Gastroesophageal sphincter (tissue), 3 donors: ENCODE measurements at regions not wholly inside any gene's neighbourhood (a gene's known extent, or its start where the extent isn't known, plus 50 kb on each side); places are given as distances from the start of the nearest gene placed in this dataset.

ENCODE experiments used
- EP300 ChIP-seq: sonication (generic); formaldehyde crosslinking; IDR thresholded peaks from one replicate; pipeline ENCODE4 v1.6.1; 2017; ENCODE audit warnings: antibody characterized with exemption, mild to moderate bottlenecking
- POLR2A ChIP-seq, 2 donors: fragments of 450-650 bp; IDR thresholded peaks; one replicate each; pipeline ENCODE4 v1.6.1; 2017; ENCODE audit warnings: antibody characterized with exemption in 2 of 2, mild to moderate bottlenecking in 2 of 2, moderate library complexity in 1 of 2
- TF ChIP-seq, protein P1 (sequence below), 4 experiments: fragments of 200-600 bp in 2 of 4; fragments of 450-650 bp in 2 of 4; sonication (generic) in 1 of 4; IDR thresholded peaks; one replicate each; pipeline ENCODE4 v1.5.1; 2017 to 2019; ENCODE audit warnings: antibody characterized with exemption in 4 of 4, mild to moderate bottlenecking in 2 of 4, moderate library complexity in 2 of 4

DNA sequence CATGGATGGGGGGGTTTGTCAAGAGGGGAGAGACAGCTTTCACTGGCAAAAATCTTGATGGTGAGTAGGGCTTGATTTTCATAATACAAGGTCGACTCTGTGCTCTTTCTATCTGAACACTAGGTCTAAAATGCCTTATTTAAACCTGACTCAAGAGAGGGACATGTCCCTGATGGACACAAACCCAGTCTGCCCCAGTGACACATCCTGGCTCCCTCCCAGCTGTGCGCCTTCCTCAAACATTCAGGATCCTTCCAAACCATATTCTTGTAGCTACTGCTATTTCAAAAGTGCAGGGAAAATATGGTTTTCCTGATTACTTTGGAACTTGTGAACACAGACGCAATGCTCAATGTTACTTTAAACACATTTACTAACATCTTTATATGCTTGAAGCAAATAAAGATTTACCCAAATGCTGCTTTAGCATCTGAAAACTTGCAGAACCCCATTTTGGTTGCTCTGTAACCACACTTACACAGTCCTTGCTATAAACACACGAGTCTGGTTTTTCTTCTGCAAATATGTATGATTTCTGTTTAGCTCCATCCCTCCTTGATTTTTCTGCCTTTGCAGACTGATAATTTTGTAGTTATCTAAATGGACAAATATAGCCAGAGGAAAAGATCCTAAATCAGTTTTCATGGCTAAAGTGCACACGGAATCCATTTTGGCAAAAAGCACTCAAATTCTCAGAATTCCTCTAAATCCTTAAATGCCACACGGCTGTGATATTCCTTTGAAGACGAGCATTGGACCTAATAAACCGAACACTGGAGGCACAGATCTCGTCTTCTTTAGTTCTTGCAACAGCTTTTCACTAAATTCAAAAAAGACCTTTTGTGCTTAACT, 499.9 kb upstream of the ZFHX3 start:
- TF ChIP-seq POLR2A (IDR thresholded peaks at IDR 0.05) (no peak), EP300 (no peak)
- TF ChIP-seq, protein P1, sequence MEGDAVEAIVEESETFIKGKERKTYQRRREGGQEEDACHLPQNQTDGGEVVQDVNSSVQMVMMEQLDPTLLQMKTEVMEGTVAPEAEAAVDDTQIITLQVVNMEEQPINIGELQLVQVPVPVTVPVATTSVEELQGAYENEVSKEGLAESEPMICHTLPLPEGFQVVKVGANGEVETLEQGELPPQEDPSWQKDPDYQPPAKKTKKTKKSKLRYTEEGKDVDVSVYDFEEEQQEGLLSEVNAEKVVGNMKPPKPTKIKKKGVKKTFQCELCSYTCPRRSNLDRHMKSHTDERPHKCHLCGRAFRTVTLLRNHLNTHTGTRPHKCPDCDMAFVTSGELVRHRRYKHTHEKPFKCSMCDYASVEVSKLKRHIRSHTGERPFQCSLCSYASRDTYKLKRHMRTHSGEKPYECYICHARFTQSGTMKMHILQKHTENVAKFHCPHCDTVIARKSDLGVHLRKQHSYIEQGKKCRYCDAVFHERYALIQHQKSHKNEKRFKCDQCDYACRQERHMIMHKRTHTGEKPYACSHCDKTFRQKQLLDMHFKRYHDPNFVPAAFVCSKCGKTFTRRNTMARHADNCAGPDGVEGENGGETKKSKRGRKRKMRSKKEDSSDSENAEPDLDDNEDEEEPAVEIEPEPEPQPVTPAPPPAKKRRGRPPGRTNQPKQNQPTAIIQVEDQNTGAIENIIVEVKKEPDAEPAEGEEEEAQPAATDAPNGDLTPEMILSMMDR (IDR thresholded peaks at IDR 0.05): no peak
